ENCODE measurements at regions not wholly inside any gene's neighbourhood (a gene's known extent, or its start where the extent isn't known, plus 50 kb on each side); places are given as distances from the start of the nearest gene placed in this dataset.

DNA sequence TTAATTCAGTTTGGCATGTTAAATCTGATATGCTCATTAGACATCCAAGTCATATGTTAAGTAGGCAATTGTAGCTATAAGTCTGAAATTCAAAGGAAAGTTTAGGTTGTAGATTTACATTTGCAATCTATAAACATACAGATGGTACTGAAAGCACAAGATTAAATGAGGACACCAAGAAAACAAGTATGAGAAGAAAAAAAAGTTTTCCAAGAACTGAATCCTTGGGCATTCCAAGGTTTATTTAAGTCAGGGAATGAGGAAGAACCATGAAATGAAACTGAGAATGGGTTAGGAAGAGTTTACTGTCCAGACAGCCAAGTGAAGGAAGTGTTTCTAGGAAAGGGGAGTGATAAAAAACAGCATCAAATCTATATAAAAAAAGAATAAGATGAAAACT lies 756.1 kb upstream of the DPPA4 start:
- Mint-ChIP-seq H3K27me3 (ENCODE audit: unreplicated experiment) (no peaks in the 10 kb centered on the region), H3K4me3 (ENCODE audit: unreplicated experiment) (no peak overlapping the region), H3K36me3 (ENCODE audit: unreplicated experiment) (no peaks in the 10 kb centered on the region), H3K27ac (ENCODE audit: unreplicated experiment) (no peak overlapping the region), H3K9me3 (ENCODE audit: unreplicated experiment) (no peaks in the 10 kb centered on the region), H3K4me1 (ENCODE audit: low read depth, unreplicated experiment) (no peaks in the 10 kb centered on the region)
- no peak for TF ChIP-seq CTCF (IDR thresholded peaks at IDR 0.05; ENCODE audit: partially characterized antibody, unreplicated experiment)
- no peak for DNase-seq

GRCh38 chr3:110093812-110094401 lies 756.6 kb upstream of the DPPA4 start:
- TF ChIP-seq CTCF (IDR thresholded peaks at IDR 0.05; ENCODE audit: partially characterized antibody, unreplicated experiment) = no peak
- no peaks in the 10 kb centered on the region for H3K36me3 Mint-ChIP-seq (ENCODE audit: unreplicated experiment)

GRCh38 chr3:110099711-110100110 lies 762.4 kb upstream of the DPPA4 start:
- Mint-ChIP-seq H3K4me3 (ENCODE audit: unreplicated experiment) (no peak overlapping the region), H3K27ac (ENCODE audit: unreplicated experiment) (no peak overlapping the region), H3K27me3 (ENCODE audit: unreplicated experiment) (no peaks in the 10 kb centered on the region), H3K36me3 (ENCODE audit: unreplicated experiment) (no peaks in the 10 kb centered on the region), H3K4me1 (ENCODE audit: low read depth, unreplicated experiment) (peaks cover 2% of the 10 kb centered on the region), H3K9me3 (ENCODE audit: unreplicated experiment) (no peaks in the 10 kb centered on the region)
- no peak for DNase-seq
- TF ChIP-seq CTCF (IDR thresholded peaks at IDR 0.05; ENCODE audit: partially characterized antibody, unreplicated experiment) = no peak

More at GRCh38 chr3:110093812-110094401, 756.6 kb upstream of the DPPA4 start:
- DNase-seq = no peak
- no peaks in the 10 kb centered on the region for H3K4me1 Mint-ChIP-seq (ENCODE audit: low read depth, unreplicated experiment)
- no peak overlapping the region for H3K27ac Mint-ChIP-seq (ENCODE audit: unreplicated experiment)
- no peaks in the 10 kb centered on the region for H3K27me3 Mint-ChIP-seq (ENCODE audit: unreplicated experiment)
- no peaks in the 10 kb centered on the region for H3K9me3 Mint-ChIP-seq (ENCODE audit: unreplicated experiment)
- H3K4me3 Mint-ChIP-seq (ENCODE audit: unreplicated experiment) = no peak overlapping the region

DNA sequence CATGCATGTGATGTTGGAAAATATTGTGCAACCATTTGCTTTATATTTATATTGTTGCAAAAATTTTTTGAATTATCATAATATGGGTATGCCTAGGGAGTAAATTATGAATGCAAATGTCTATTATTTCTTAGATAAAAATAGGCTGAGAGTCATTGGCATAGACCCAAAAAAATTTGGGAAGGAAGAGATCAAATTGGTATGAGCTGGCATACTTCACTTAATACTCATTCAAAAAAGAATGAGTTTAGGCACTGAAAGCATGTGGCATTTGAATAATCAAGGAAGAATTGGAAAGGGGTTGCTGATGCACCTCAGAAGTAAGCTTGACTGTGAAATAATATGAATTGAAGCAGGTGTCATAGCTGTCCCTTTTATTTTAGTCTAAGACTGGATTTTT lies 764.0 kb upstream of the DPPA4 start:
- H3K36me3 Mint-ChIP-seq (ENCODE audit: unreplicated experiment) = no peaks in the 10 kb centered on the region
- no peak for DNase-seq
- no peak for TF ChIP-seq CTCF (IDR thresholded peaks at IDR 0.05; ENCODE audit: partially characterized antibody, unreplicated experiment)
- H3K4me1 Mint-ChIP-seq (ENCODE audit: low read depth, unreplicated experiment) = peaks cover 2% of the 10 kb centered on the region
- no peak overlapping the region for H3K27ac Mint-ChIP-seq (ENCODE audit: unreplicated experiment)
- no peaks in the 10 kb centered on the region for H3K9me3 Mint-ChIP-seq (ENCODE audit: unreplicated experiment)
- H3K4me3 Mint-ChIP-seq (ENCODE audit: unreplicated experiment) = no peak overlapping the region
- no peaks in the 10 kb centered on the region for H3K27me3 Mint-ChIP-seq (ENCODE audit: unreplicated experiment)

- Mint-ChIP-seq H3K9me3 (ENCODE audit: unreplicated experiment) (no peaks in the 10 kb centered on the region), H3K27ac (ENCODE audit: unreplicated experiment) (no peak overlapping the region), H3K4me3 (ENCODE audit: unreplicated experiment) (no peak overlapping the region), H3K27me3 (ENCODE audit: unreplicated experiment) (no peaks in the 10 kb centered on the region), H3K4me1 (ENCODE audit: low read depth, unreplicated experiment) (no peaks in the 10 kb centered on the region), H3K36me3 (ENCODE audit: unreplicated experiment) (no peaks in the 10 kb centered on the region)
- no peak for TF ChIP-seq CTCF (IDR thresholded peaks at IDR 0.05; ENCODE audit: partially characterized antibody, unreplicated experiment)
- DNase-seq = no peak
Measured at GRCh38 chr3:110106805-110107204, 769.5 kb upstream of the DPPA4 start.
